Natural killer cell (primary cell): ENCODE measurements at regions not wholly inside any gene's neighbourhood (a gene's known extent, or its start where the extent isn't known, plus 50 kb on each side); places are given as distances from the start of the nearest gene placed in this dataset.

Experiments
- ATAC-seq, 3 donors: fragments of 150-1000 bp in 2 of 3; fragments of 200-7000 bp in 1 of 3; cut with Tn5 transposase; 1 replicate in 1 of 3; 2 replicates in 2 of 3; pipeline ENCODE4 v1.10.0; 2021; ENCODE audit warnings: mild to moderate bottlenecking in 2 of 3, moderate library complexity in 2 of 3
- DNase-seq, 2 donors: peaks; one replicate each; pipeline versions ENCODE4 v3.0.0 to v3.0.0-alpha.2; 2013 to 2021; ENCODE audit warnings: mixed read lengths in 1 of 2
- H3K27ac ChIP-seq: one replicate; pipeline ENCODE4 v1.5.1; 2013; ENCODE audit warnings: mild to moderate bottlenecking, low read length
- H3K27me3 ChIP-seq: one replicate; pipeline ENCODE4 v1.6.1; 2013; ENCODE audit warnings: low read length; ENCODE audit not compliant: control insufficient read depth, insufficient read depth
- H3K36me3 ChIP-seq: one replicate; pipeline ENCODE4 v1.6.1; 2013; ENCODE audit warnings: low read length; ENCODE audit not compliant: control insufficient read depth, insufficient read depth
- H3K4me1 ChIP-seq: one replicate; pipeline ENCODE4 v1.6.1; 2013; ENCODE audit warnings: low read length; ENCODE audit not compliant: control insufficient read depth, insufficient read depth
- H3K4me3 ChIP-seq: one replicate; pipeline ENCODE4 v1.5.1; 2013; ENCODE audit warnings: low read length
- H3K9me3 ChIP-seq: one replicate; pipeline ENCODE4 v1.6.1; 2013; ENCODE audit warnings: low read length; ENCODE audit not compliant: control insufficient read depth, insufficient read depth
- H3K27ac Mint-ChIP-seq, 2 donors: one replicate each; pipeline ENCODE4 v1.8.0; 2022; ENCODE audit warnings: mild to moderate bottlenecking in 2 of 2, mixed read lengths in 2 of 2, moderate library complexity in 1 of 2
- H3K27me3 Mint-ChIP-seq, 2 donors: one replicate each; pipeline ENCODE4 v1.8.0; 2022; ENCODE audit warnings: low read depth in 2 of 2, mixed read lengths in 2 of 2
- H3K36me3 Mint-ChIP-seq: one replicate; pipeline ENCODE4 v1.8.0; 2022; ENCODE audit warnings: mixed read lengths
- H3K4me1 Mint-ChIP-seq, 2 donors: one replicate each; pipeline ENCODE4 v1.8.0; 2022; ENCODE audit warnings: mixed read lengths in 2 of 2
- H3K4me3 Mint-ChIP-seq: one replicate; pipeline ENCODE4 v1.8.0; 2022; ENCODE audit warnings: mild to moderate bottlenecking, moderate library complexity, mixed read lengths
- H3K9me3 Mint-ChIP-seq, 2 donors: one replicate each; pipeline ENCODE4 v1.8.0; 2022; ENCODE audit warnings: mixed read lengths in 2 of 2
- WGBS: methylation state at CpG from one replicate; pipeline ENCODE4 v1.1.7; 2013; ENCODE audit warnings: missing lambda C conversion rate; ENCODE audit not compliant: insufficient coverage; 5-methylcytosine and 5-hydroxymethylcytosine counted together
- intact Hi-C: fragments of 100-400 bp; cut with micrococcal nuclease; formaldehyde crosslinking; loops from one replicate; pipeline ENCODE4 v1.14.2; 2022
- TF ChIP-seq, protein P1 (sequence below): fragments of 200-600 bp; IDR thresholded peaks from one replicate; pipeline ENCODE4 v1.8.0; 2022; ENCODE audit warnings: antibody characterized with exemption

DNA sequence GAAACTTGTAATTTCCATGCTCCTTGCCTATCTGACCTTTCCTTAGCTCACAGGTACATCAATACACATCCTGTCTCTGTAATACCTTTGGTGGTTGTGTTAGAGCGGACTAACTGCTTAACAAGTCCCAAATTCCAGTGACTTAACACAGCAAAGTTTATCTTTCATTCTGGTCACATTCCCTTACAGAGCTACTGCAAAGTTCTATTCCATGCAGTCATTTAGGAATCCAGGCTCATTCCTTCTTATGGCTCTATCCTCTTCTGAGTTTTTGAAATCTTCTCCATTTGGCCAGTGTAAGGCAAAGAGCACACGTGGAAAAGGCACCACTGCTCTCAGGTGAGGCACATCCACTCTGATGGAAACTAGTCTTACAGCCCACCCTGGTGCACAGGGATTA, 238.6 kb upstream of the ANKRD55 start:
- Mint-ChIP-seq H3K36me3 (no peaks in the 10 kb centered on the region), H3K4me1 (no peaks in the 10 kb centered on the region), H3K9me3 (no peaks in the 10 kb centered on the region), H3K27me3 (peaks cover 0 to 6% of the 10 kb centered on the region in 2 donors), H3K4me3 (no peak overlapping the region), H3K27ac (no peak overlapping the region)
- Histone ChIP-seq H3K9me3 (no peaks in the 10 kb centered on the region), H3K27me3 (no peaks in the 10 kb centered on the region), H3K4me3 (no peak overlapping the region), H3K4me1 (no peaks in the 10 kb centered on the region), H3K36me3 (no peaks in the 10 kb centered on the region), H3K27ac (no peak overlapping the region)
- WGBS: 94% methylated on average over 2 of the region's 2 CpGs
- TF ChIP-seq, protein P1, sequence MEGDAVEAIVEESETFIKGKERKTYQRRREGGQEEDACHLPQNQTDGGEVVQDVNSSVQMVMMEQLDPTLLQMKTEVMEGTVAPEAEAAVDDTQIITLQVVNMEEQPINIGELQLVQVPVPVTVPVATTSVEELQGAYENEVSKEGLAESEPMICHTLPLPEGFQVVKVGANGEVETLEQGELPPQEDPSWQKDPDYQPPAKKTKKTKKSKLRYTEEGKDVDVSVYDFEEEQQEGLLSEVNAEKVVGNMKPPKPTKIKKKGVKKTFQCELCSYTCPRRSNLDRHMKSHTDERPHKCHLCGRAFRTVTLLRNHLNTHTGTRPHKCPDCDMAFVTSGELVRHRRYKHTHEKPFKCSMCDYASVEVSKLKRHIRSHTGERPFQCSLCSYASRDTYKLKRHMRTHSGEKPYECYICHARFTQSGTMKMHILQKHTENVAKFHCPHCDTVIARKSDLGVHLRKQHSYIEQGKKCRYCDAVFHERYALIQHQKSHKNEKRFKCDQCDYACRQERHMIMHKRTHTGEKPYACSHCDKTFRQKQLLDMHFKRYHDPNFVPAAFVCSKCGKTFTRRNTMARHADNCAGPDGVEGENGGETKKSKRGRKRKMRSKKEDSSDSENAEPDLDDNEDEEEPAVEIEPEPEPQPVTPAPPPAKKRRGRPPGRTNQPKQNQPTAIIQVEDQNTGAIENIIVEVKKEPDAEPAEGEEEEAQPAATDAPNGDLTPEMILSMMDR: no peak
- DNase-seq (no peak), ATAC-seq (no peak)
- intact Hi-C loops: no loop called here

DNA sequence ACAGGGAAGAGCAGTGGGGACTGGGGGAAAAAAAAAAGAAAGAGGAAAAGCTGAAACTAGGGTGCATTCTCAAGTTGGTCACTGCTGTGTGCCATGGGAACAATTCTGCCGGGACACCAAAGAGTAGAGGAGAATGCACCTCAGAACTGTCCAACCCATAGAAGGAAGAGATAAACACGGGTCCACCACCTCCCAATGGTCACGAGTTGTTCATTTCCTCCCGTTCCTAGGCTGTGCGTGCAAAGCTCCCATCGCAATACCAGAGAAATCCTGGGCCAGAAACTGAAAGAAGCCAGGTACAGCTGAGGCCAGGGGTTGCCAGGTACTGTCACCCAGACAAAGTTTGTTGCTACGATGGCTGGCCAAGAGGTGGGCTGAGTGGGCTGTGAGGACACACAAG, 236.9 kb upstream of the ANKRD55 start:
- H3K27ac ChIP-seq: no peak overlapping the region
- no peak for DNase-seq
- Mint-ChIP-seq H3K4me3 (no peak overlapping the region), H3K27ac (no peak overlapping the region), H3K9me3 (no peaks in the 10 kb centered on the region), H3K27me3 (peaks cover 0 to 6% of the 10 kb centered on the region in 2 donors), H3K36me3 (no peaks in the 10 kb centered on the region), H3K4me1 (no peaks in the 10 kb centered on the region)
- WGBS: 95% methylated on average over 7 of the region's 7 CpGs
- TF ChIP-seq, protein P1: no peak
- H3K4me1 ChIP-seq: no peaks in the 10 kb centered on the region
- intact Hi-C loops: no loop called here
- ATAC-seq: no peak
- H3K9me3 ChIP-seq: no peaks in the 10 kb centered on the region
- no peaks in the 10 kb centered on the region for H3K36me3 ChIP-seq
- H3K4me3 ChIP-seq: no peak overlapping the region
- H3K27me3 ChIP-seq: no peaks in the 10 kb centered on the region

DNA sequence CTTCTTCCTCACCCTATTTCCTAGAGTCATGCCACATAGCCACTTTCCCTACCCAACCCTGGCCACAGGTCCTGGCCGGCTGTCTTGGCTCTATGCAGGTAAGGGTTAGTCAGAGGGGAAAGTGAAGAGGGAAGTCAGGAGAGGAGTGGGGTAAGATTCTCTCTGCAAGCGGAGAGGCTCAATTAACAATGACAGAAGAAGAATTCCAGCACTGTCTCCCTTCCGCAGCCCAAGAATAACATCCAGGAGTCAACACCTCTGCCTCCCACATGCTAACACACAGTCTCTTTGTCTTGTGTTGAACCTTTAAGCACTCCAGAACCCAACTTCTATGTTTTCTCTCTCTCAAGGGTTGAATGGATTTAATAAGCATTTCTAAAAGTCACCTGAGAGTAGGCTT, 235.1 kb upstream of the ANKRD55 start:
- Histone ChIP-seq H3K27ac (no peak overlapping the region), H3K27me3 (no peaks in the 10 kb centered on the region), H3K9me3 (no peaks in the 10 kb centered on the region), H3K4me1 (no peaks in the 10 kb centered on the region), H3K36me3 (no peaks in the 10 kb centered on the region), H3K4me3 (no peak overlapping the region)
- intact Hi-C loops: no loop called here
- DNase-seq (no peak), ATAC-seq (no peak)
- Mint-ChIP-seq H3K27ac (no peak overlapping the region), H3K36me3 (no peaks in the 10 kb centered on the region), H3K4me3 (no peak overlapping the region), H3K4me1 (no peaks in the 10 kb centered on the region), H3K27me3 (peaks cover 0 to 6% of the 10 kb centered on the region in 2 donors), H3K9me3 (no peaks in the 10 kb centered on the region)
- TF ChIP-seq, protein P1: no peak
- WGBS: 92% methylated on average over 2 of the region's 3 CpGs

DNA sequence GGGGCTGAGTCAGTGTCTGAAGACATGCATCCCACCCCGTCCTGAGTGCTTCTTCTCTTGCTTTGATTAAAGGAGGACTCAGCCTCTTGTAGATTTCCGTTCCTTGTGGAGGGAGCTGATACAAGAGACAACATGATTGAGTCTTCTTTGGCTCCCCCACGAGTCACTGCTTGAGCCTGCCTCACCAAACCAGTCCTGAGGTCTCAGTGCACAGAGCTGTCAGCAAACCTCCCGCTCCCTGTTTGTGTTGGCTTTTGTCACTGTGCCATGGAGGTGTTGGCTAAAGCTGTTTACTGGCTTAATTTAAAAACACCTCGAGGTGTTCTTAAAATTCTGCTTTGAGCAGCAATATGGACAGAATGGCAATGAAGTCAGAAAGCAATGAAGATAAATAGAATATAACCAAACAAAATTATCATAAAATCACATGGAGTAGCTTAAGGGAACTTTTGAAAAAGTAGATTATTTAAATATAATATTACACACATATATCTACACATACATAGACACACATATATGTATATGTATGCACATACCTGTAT, 234.1 kb upstream of the ANKRD55 start:
- no peak overlapping the region for H3K27ac Mint-ChIP-seq
- ATAC-seq (no peak), DNase-seq (no peak)
- Histone ChIP-seq H3K4me1 (no peaks in the 10 kb centered on the region), H3K36me3 (no peaks in the 10 kb centered on the region), H3K9me3 (no peaks in the 10 kb centered on the region), H3K27me3 (no peaks in the 10 kb centered on the region), H3K4me3 (no peak overlapping the region), H3K27ac (no peak overlapping the region)
- intact Hi-C loops: no loop called here
- WGBS: 89% methylated on average over 5 of the region's 5 CpGs
- H3K4me3 Mint-ChIP-seq: no peak overlapping the region
- TF ChIP-seq, protein P1: no peak
- no peaks in the 10 kb centered on the region for H3K4me1 Mint-ChIP-seq
- no peaks in the 10 kb centered on the region for H3K9me3 Mint-ChIP-seq
- peaks cover 0 to 6% of the 10 kb centered on the region in 2 donors for H3K27me3 Mint-ChIP-seq
- no peaks in the 10 kb centered on the region for H3K36me3 Mint-ChIP-seq
